Right lobe of liver (tissue), 4 donors: ENCODE measurements at regions not wholly inside any gene's neighbourhood (a gene's known extent, or its start where the extent isn't known, plus 50 kb on each side); places are given as distances from the start of the nearest gene placed in this dataset.

Source experiments
- CTCF ChIP-seq, 4 donors: fragments of 200-600 bp in 3 of 4; fragments of 450-650 bp in 1 of 4; IDR thresholded peaks; one replicate each; pipeline versions ENCODE4 v1.5.1 to v1.8.0; 2016 to 2022; ENCODE audit warnings: antibody characterized with exemption in 4 of 4, mild to moderate bottlenecking in 2 of 4
- POLR2A ChIP-seq: fragments of 450-650 bp; IDR thresholded peaks from one replicate; pipeline ENCODE4 v1.6.1; 2017; ENCODE audit warnings: antibody characterized with exemption, mild to moderate bottlenecking
- donor health status: DM: no; HTN: no; CAD: no.
- donor health status: DM: no; HTN: no; CAD: no.
- donor health status: DM: no; HTN: yes; CAD: no.

- TF ChIP-seq CTCF (IDR thresholded peaks at IDR 0.05): no peak
- no peak for TF ChIP-seq POLR2A
Observed at GRCh38 chr7:53428045-53428444, 392.6 kb downstream of the POM121L12 start.
